AG10803 (cell line): ENCODE measurements at regions not wholly inside any gene's neighbourhood (a gene's known extent, or its start where the extent isn't known, plus 50 kb on each side); places are given as distances from the start of the nearest gene placed in this dataset.
A peak's percentile ranks its signal among the peaks of the same experiment; 100 is the strongest.

Experiments
- DNase-seq: peaks from one replicate; pipeline ENCODE4 v3.0.0; 2010; ENCODE audit warnings: low read depth
- H3K4me3 ChIP-seq: 2 replicates; pipeline ENCODE4 v1.5.1; 2011; ENCODE audit warnings: mild to moderate bottlenecking, low read length, control low read depth
- CTCF ChIP-seq: conservative IDR thresholded peaks from 2 replicates; pipeline ENCODE4 v1.5.1; 2011; ENCODE audit warnings: mild to moderate bottlenecking, low read length, control low read depth, inconsistent platforms

DNA sequence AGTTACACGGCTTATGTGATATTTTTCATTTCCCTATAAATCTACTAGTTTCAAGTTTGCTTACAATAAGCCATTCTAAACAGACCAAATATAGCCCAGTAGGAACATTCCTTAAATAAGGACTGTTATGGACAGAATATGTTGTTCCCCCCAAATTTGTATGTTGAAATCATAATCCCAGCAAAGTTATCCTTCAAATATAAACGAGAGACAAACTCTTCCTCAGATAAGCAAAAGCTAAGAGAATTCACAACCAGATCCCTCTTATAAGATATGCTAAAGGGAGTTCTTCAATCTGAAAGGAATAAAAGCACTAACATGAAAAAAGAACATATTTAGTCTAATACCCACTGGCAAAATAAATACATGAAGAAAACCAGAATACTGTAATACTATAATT, 795.5 kb upstream of the GJE1 start:
- no peak for TF ChIP-seq CTCF

GRCh38 chr6:141335477-141336273, 797.0 kb upstream of the GJE1 start:
- no peak overlapping the region for H3K4me3 ChIP-seq
- DNase-seq = no peak
- TF ChIP-seq CTCF = no peak

More for the DNA sequence above, 795.5 kb upstream of the GJE1 start:
- no peak for DNase-seq
- H3K4me3 ChIP-seq = no peak overlapping the region

DNA sequence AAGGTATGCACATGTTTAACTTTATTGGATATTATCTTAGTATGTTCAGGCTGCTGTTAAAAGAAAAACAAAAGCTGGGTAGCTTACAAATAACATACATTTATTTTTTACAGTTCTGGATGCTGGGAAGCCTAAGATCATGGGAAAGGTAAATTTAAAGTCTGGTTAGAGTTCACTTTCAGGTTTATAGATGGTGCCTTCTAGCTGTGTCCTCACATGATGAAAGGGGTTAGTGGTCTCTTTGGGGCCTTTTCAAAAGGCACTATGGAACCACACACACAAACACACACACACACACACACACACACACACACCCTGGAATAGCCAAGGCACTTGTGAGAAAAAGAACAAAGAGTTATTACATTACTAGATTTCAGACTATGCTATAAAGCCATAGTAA, 805.8 kb upstream of the GJE1 start:
- no peak for DNase-seq
- H3K4me3 ChIP-seq = peak overlapping the region; percentile 48
- no peak for TF ChIP-seq CTCF

DNA sequence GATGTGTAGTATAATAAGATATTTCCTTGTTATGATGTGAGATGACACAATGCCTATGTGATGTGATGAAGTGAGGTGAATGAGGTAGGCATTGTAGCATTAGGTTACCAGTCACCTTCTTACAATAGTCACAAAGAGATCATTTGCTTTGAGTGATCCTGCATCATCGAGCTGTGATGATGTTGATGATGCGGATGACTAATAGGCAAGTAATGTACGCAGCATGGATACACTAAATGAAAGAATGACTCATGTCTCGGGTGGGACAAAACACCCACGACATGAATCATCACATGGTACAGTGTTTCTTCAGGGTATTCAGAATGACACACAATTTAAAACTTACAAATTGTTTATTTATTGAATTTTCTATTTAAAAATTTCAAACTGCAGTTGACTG, 806.3 kb upstream of the GJE1 start:
- H3K4me3 ChIP-seq = peak overlapping the region; percentile 48
- no peak for TF ChIP-seq CTCF
- DNase-seq = peak; percentile 96

- DNase-seq = peak; percentile 45
- H3K4me3 ChIP-seq = no peak overlapping the region
- no peak for TF ChIP-seq CTCF
Observed at GRCh38 chr6:141321493-141322347, 811.0 kb upstream of the GJE1 start.

- TF ChIP-seq CTCF = no peak
- no peak for DNase-seq
- no peak overlapping the region for H3K4me3 ChIP-seq
Observed at GRCh38 chr6:141316236-141316635, 816.5 kb upstream of the GJE1 start.
